ENCODE measurements at regions not wholly inside any gene's neighbourhood (a gene's known extent, or its start where the extent isn't known, plus 50 kb on each side); places are given as distances from the start of the nearest gene placed in this dataset.

DNA sequence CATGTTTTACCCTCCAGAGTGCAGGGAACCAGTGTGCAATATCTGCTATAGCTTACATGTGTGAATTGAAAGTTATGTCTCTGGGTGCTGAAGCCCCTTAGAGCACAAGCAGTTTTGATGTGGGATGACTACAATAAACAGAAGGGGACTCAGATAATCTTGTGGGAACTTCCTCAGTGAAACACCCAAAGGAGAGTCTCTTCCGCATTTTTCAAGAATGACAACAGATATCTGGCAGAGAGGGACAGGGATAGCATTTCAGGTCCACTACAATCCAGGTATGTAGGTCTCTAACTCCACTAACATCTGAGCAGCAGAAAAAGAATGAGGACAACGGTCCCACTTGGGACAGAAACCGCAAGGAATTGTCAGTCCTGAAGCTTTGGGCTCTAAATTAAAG lies 67.6 kb upstream of the PDE4B start:
- H3K9ac ChIP-seq (ENCODE audit: low read depth, low read length): no peak overlapping the region
- H3K36me3 ChIP-seq (ENCODE audit: insufficient read depth, low read depth, low read length): no peaks in the 10 kb centered on the region
- no peaks in the 10 kb centered on the region for H3K27me3 ChIP-seq (ENCODE audit: insufficient read depth, low read length)
- no peak overlapping the region for H3K4me3 ChIP-seq (ENCODE audit: low read length)
- no peaks in the 10 kb centered on the region for H3K9me3 ChIP-seq (ENCODE audit: insufficient read depth, low read depth, low read length)
- no peak overlapping the region for H3K27ac ChIP-seq (ENCODE audit: low read length)
- H3K4me1 ChIP-seq (ENCODE audit: insufficient read depth, low read length): 0 out of 2 replicates have a peak, but pooled peaks cover 2% of the 10 kb centered on the region

DNA sequence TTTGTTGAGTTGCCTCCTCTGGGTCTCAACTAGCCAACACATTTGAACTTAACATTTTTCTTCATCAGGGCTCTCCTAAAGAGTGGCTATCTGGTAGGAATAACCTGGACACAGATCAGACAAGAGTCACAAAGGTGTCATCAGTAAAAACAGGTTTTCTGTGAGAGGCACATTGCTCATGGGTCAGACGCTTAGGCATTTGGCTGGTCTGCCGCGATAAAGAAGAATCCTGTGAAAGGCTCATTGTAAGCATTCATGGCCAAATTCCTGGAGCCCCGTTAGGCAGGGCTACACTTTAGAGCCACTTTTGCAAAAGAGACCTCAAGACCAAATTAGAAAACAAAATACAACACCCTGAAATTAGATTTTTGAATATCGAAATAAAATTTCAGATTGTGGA lies 64.2 kb upstream of the PDE4B start:
- Histone ChIP-seq H3K4me3 (ENCODE audit: low read length) (no peak overlapping the region), H3K27ac (ENCODE audit: low read length) (no peak overlapping the region), H3K9me3 (ENCODE audit: insufficient read depth, low read depth, low read length) (no peaks in the 10 kb centered on the region), H3K9ac (ENCODE audit: low read depth, low read length) (no peak overlapping the region), H3K36me3 (ENCODE audit: insufficient read depth, low read depth, low read length) (no peaks in the 10 kb centered on the region), H3K27me3 (ENCODE audit: insufficient read depth, low read length) (no peaks in the 10 kb centered on the region), H3K4me1 (ENCODE audit: insufficient read depth, low read length) (0 out of 2 replicates have a peak, but pooled peaks cover 2% of the 10 kb centered on the region)

DNA sequence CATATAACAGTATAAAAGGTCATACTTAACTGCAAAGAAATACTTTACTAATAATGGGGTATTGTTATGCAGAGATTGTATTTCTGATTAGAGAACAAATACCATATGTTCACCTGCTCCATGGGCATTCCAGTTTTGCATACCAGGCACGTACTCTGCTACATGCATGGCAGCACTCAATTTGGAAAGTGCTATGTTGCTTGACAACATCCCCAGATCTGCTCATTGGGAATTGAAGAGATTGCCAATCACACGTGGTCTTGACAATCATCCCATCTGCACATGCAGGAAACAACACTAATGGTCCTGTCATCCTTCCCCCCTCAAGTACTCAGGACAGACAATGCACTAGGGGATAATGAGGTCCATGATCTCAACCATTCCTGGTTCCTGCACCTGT lies 63.4 kb upstream of the PDE4B start:
- H3K27ac ChIP-seq (ENCODE audit: low read length): no peak overlapping the region
- no peaks in the 10 kb centered on the region for H3K36me3 ChIP-seq (ENCODE audit: insufficient read depth, low read depth, low read length)
- 0 out of 2 replicates have a peak, but pooled peaks cover 2% of the 10 kb centered on the region for H3K4me1 ChIP-seq (ENCODE audit: insufficient read depth, low read length)
- H3K27me3 ChIP-seq (ENCODE audit: insufficient read depth, low read length): no peaks in the 10 kb centered on the region
- H3K9me3 ChIP-seq (ENCODE audit: insufficient read depth, low read depth, low read length): no peaks in the 10 kb centered on the region
- H3K9ac ChIP-seq (ENCODE audit: low read depth, low read length): no peak overlapping the region
- no peak overlapping the region for H3K4me3 ChIP-seq (ENCODE audit: low read length)

DNA sequence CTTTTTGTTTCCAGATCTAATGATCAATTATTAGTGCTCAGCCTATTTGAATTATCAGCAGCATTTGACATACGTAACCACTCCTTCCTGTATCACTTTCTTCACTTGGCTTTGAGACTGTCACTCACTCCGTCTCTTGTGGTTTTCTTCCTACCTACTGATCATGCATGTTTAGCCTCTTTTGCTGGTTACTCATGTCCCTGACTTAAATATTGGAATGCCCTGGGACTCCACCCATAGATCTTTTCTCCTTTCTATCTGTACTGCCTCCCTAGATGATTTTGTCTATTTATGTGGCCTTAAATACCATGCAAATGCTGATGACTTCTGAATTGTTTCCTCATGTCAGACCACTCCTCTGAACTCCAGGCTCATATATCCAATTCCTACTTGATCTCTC lies 57.7 kb upstream of the PDE4B start:
- Histone ChIP-seq H3K36me3 (ENCODE audit: insufficient read depth, low read depth, low read length) (no peaks in the 10 kb centered on the region), H3K4me3 (ENCODE audit: low read length) (no peak overlapping the region), H3K9ac (ENCODE audit: low read depth, low read length) (no peak overlapping the region), H3K27ac (ENCODE audit: low read length) (no peak overlapping the region), H3K4me1 (ENCODE audit: insufficient read depth, low read length) (no peaks in the 10 kb centered on the region), H3K27me3 (ENCODE audit: insufficient read depth, low read length) (no peaks in the 10 kb centered on the region), H3K9me3 (ENCODE audit: insufficient read depth, low read depth, low read length) (no peaks in the 10 kb centered on the region)

DNA sequence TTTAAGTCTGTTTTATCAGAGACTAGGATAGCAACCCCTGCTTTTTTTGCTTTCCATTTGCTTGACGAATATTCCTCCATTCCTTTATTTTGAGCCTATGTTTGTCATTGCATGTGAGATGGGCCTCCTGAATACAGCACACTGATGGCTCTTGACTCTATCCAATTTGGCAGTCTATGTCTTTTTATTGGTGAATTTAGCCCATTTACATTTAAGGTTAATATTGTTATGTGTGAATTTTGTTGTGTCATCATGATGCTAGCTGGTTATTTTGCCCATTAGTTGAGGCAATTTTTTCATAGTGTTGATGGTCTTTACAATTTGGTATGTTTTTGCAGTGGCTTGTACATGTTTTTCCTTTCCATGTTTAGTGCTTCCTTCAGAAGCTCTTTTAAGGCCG lies 50.7 kb upstream of the PDE4B start:
- Histone ChIP-seq H3K4me3 (ENCODE audit: low read length) (no peak overlapping the region), H3K9me3 (ENCODE audit: insufficient read depth, low read depth, low read length) (peaks cover 23% of the 10 kb centered on the region), H3K27me3 (ENCODE audit: insufficient read depth, low read length) (no peaks in the 10 kb centered on the region), H3K36me3 (ENCODE audit: insufficient read depth, low read depth, low read length) (no peaks in the 10 kb centered on the region), H3K4me1 (ENCODE audit: insufficient read depth, low read length) (no peaks in the 10 kb centered on the region), H3K27ac (ENCODE audit: low read length) (no peak overlapping the region), H3K9ac (ENCODE audit: low read depth, low read length) (no peak overlapping the region)
